SK-N-SH treated with all-trans-retinoic acid at 6 μM for 48 hours (cell line): ENCODE measurements at regions not wholly inside any gene's neighbourhood (a gene's known extent, or its start where the extent isn't known, plus 50 kb on each side); places are given as distances from the start of the nearest gene placed in this dataset.

ENCODE experiments used
- CREB5 ChIP-seq: fragments of 250-450 bp; sonication (Bioruptor Pico); IDR thresholded peaks from 2 replicates; pipeline ENCODE4 v1.5.1; 2020; ENCODE audit warnings: low read depth, mild to moderate bottlenecking, moderate library complexity
- POU6F1 ChIP-seq: fragments of 250-450 bp; sonication (Bioruptor Pico); IDR thresholded peaks from 2 replicates; pipeline ENCODE4 v1.8.0; 2021; ENCODE audit warnings: low read depth, mild to moderate bottlenecking, moderate library complexity, borderline replicate concordance
- ZNF70 ChIP-seq: fragments of 450-650 bp; formaldehyde crosslinking; IDR thresholded peaks from 2 replicates; pipeline ENCODE4 v1.5.0; 2020; ENCODE audit warnings: mild to moderate bottlenecking, moderate library complexity

- TF ChIP-seq CREB5 (CRISPR knock-in tag) (no peak), POU6F1 (CRISPR knock-in tag) (no peak), ZNF70 (no peak)
Measured at GRCh38 chr4:1530356-1530755, 124.1 kb upstream of the NKX1-1 start.
